OCI-LY1 (cell line): ENCODE measurements at regions not wholly inside any gene's neighbourhood (a gene's known extent, or its start where the extent isn't known, plus 50 kb on each side); places are given as distances from the start of the nearest gene placed in this dataset.
A peak's percentile ranks its signal among the peaks of the same experiment; 100 is the strongest.
"Not testable (repeated sequence)": the region's sequence is repeated elsewhere in the genome, so short reads cannot be mapped to it uniquely, and the experiment has no call there.

Source experiments
- H2AFZ ChIP-seq: fragments of 200-600 bp; sonication (generic), shearing (Covaris generic); 2 replicates; pipeline ENCODE4 v1.6.0; 2014; ENCODE audit warnings: antibody characterized with exemption, mild to moderate bottlenecking, low read length
- H3F3A ChIP-seq: fragments of 200-600 bp; sonication (generic), shearing (Covaris generic); 2 replicates; pipeline ENCODE4 v1.6.0; 2014; ENCODE audit warnings: mild to moderate bottlenecking, antibody characterized with exemption, low read length, moderate library complexity; ENCODE audit not compliant: insufficient read depth
- H3K27ac ChIP-seq: fragments of 200-600 bp; sonication (generic); 2 replicates; pipeline ENCODE4 v1.5.1; 2014; ENCODE audit warnings: low read length, mixed run types, mild to moderate bottlenecking, low read depth; ENCODE audit not compliant: poor library complexity, severe bottlenecking
- H3K27me3 ChIP-seq: fragments of 200-600 bp; sonication (generic); 2 replicates; pipeline ENCODE4 v1.6.0; 2014; ENCODE audit warnings: antibody characterized with exemption, mild to moderate bottlenecking, low read length, moderate library complexity; ENCODE audit not compliant: insufficient read depth
- H3K36me3 ChIP-seq: fragments of 200-600 bp; sonication (generic); 2 replicates; pipeline ENCODE4 v1.6.1; 2014; ENCODE audit warnings: mild to moderate bottlenecking, antibody characterized with exemption, low read length, moderate library complexity, mixed read lengths; ENCODE audit not compliant: insufficient read depth
- H3K4me1 ChIP-seq: fragments of 200-600 bp; sonication (generic); 2 replicates; pipeline ENCODE4 v1.5.1; 2014; ENCODE audit warnings: mild to moderate bottlenecking, low read length, moderate library complexity; ENCODE audit not compliant: insufficient read depth, severe bottlenecking
- H3K4me2 ChIP-seq: fragments of 200-600 bp; sonication (generic), shearing (Covaris generic); 2 replicates; pipeline ENCODE4 v1.6.1; 2014; ENCODE audit warnings: low read length
- H3K4me3 ChIP-seq: fragments of 200-600 bp; sonication (generic); 2 replicates; pipeline ENCODE4 v1.5.1; 2014; ENCODE audit warnings: low read length, low read depth, mild to moderate bottlenecking, mixed read lengths; ENCODE audit not compliant: poor library complexity, severe bottlenecking
- H3K79me2 ChIP-seq: fragments of 200-600 bp; shearing (Covaris generic); 2 replicates; pipeline ENCODE4 v1.6.1; 2016; ENCODE audit warnings: mixed run types, low read length, mixed read lengths; ENCODE audit not compliant: insufficient read depth
- H3K9ac ChIP-seq: fragments of 200-600 bp; sonication (generic), shearing (Covaris generic); 2 replicates; pipeline ENCODE4 v1.6.1; 2014; ENCODE audit warnings: mild to moderate bottlenecking, low read length, mixed read lengths
- H3K9me2 ChIP-seq: fragments of 200-600 bp; sonication (generic), shearing (Covaris generic); 2 replicates; pipeline ENCODE4 v1.6.1; 2014; ENCODE audit warnings: low read depth, mild to moderate bottlenecking, low read length, mixed read lengths
- H3K9me3 ChIP-seq: fragments of 200-600 bp; shearing (Covaris generic); 2 replicates; pipeline ENCODE4 v1.6.1; 2014; ENCODE audit warnings: low read length, mixed read lengths
- H4K20me1 ChIP-seq: fragments of 200-600 bp; sonication (generic), shearing (Covaris generic); 2 replicates; pipeline ENCODE4 v1.6.0; 2016; ENCODE audit warnings: mild to moderate bottlenecking, low read length; ENCODE audit not compliant: insufficient read depth
- CTCF ChIP-seq: fragments of 200-600 bp; sonication (generic), shearing (Covaris generic); IDR thresholded peaks from 2 replicates; pipeline ENCODE4 v1.5.1; 2017; ENCODE audit warnings: mild to moderate bottlenecking, antibody characterized with exemption, low read length, moderate library complexity, mixed read lengths
- EZH2 ChIP-seq: fragments of 200-600 bp; sonication (generic), shearing (Covaris generic); IDR thresholded peaks from 2 replicates; pipeline ENCODE4 v1.8.0; 2017; ENCODE audit warnings: borderline replicate concordance, mixed run types, mild to moderate bottlenecking, antibody characterized with exemption, low read length, moderate library complexity, mixed read lengths

- Histone ChIP-seq H3K4me3 (no peak overlapping the region), H2AFZ (no peak overlapping the region)
- TF ChIP-seq EZH2 = no peak
- TF ChIP-seq CTCF = no peak
Measured at GRCh38 chr7:89621925-89622641, 532.2 kb upstream of the STEAP1 start.

GRCh38 chr7:89623018-89623672 is 531.1 kb upstream of the STEAP1 start:
- Histone ChIP-seq H3K9ac (no peak overlapping the region), H3K36me3 (no peaks in the 10 kb centered on the region), H3K4me2 (no peak overlapping the region), H4K20me1 (no peaks in the 10 kb centered on the region), H3K4me1 (no peaks in the 10 kb centered on the region), H3K27ac (no peak overlapping the region), H2AFZ (no peak overlapping the region), H3K4me3 (no peak overlapping the region), H3K79me2 (no peaks in the 10 kb centered on the region), H3F3A (no peaks in the 10 kb centered on the region), H3K9me2 (no peaks in the 10 kb centered on the region), H3K27me3 (no peaks in the 10 kb centered on the region), H3K9me3 (no peaks in the 10 kb centered on the region)
- peak; percentile 95 for TF ChIP-seq CTCF
- no peak for TF ChIP-seq EZH2

More at GRCh38 chr7:89621925-89622641, 532.2 kb upstream of the STEAP1 start:
- Histone ChIP-seq H3F3A (no peaks in the 10 kb centered on the region), H3K4me2 (no peak overlapping the region), H3K9me2 (peaks cover 3% of the 10 kb centered on the region; the same call in 1 of the 2 replicates), H3K27ac (no peak overlapping the region), H3K9me3 (no peaks in the 10 kb centered on the region), H4K20me1 (no peaks in the 10 kb centered on the region), H3K36me3 (no peaks in the 10 kb centered on the region), H3K79me2 (no peaks in the 10 kb centered on the region), H3K4me1 (no peaks in the 10 kb centered on the region), H3K27me3 (no peaks in the 10 kb centered on the region), H3K9ac (no peak overlapping the region)

GRCh38 chr7:89624155-89624554 is 530.1 kb upstream of the STEAP1 start:
- not testable (repeated sequence) for H3F3A ChIP-seq, H3K4me3 ChIP-seq, H2AFZ ChIP-seq, H4K20me1 ChIP-seq, H3K9ac ChIP-seq, H3K79me2 ChIP-seq, H3K27me3 ChIP-seq, H3K27ac ChIP-seq, H3K9me2 ChIP-seq, H3K9me3 ChIP-seq, H3K4me2 ChIP-seq, H3K36me3 ChIP-seq, H3K4me1 ChIP-seq
